ENCODE measurements at regions not wholly inside any gene's neighbourhood (a gene's known extent, or its start where the extent isn't known, plus 50 kb on each side); places are given as distances from the start of the nearest gene placed in this dataset.

- TF ChIP-seq CTCF (IDR thresholded peaks at IDR 0.05): no peak
- TF ChIP-seq POLR2A (IDR thresholded peaks at IDR 0.05): no peak
Measured at GRCh38 chr2:176457481-176457880, 188.2 kb downstream of the MTX2 start.
